ENCODE measurements at regions not wholly inside any gene's neighbourhood (a gene's known extent, or its start where the extent isn't known, plus 50 kb on each side); places are given as distances from the start of the nearest gene placed in this dataset.

GRCh38 chr17:74123350-74123749, 80.1 kb upstream of the RPL38 start:
- Histone ChIP-seq H3K36me3 (no peaks in the 10 kb centered on the region), H3K9me3 (peaks cover 0 to 6% (median 3%) of the 10 kb centered on the region in 3 donors), H3K4me1 (peaks cover 0 to 4% (median 0%) of the 10 kb centered on the region in 3 donors), H3K27ac (no peak overlapping the region), H3K27me3 (peaks cover 0 to 78% (median 0%) of the 10 kb centered on the region in 4 donors), H3K4me3 (no peak overlapping the region)
- DNase-seq = no peak
- intact Hi-C loops (cut with DNase I) = no loop called here
- TF ChIP-seq POLR2A (IDR thresholded peaks at IDR 0.05) (no peak), CTCF (IDR thresholded peaks at IDR 0.05) (no peak)

- Histone ChIP-seq H3K4me1 (peaks cover 0 to 4% (median 0%) of the 10 kb centered on the region in 3 donors), H3K9me3 (peaks cover 0 to 6% (median 3%) of the 10 kb centered on the region in 3 donors), H3K27me3 (peaks cover 0 to 78% (median 0%) of the 10 kb centered on the region in 4 donors), H3K27ac (no peak overlapping the region), H3K4me3 (no peak overlapping the region), H3K36me3 (no peaks in the 10 kb centered on the region)
- TF ChIP-seq POLR2A (IDR thresholded peaks at IDR 0.05) (no peak), CTCF (IDR thresholded peaks at IDR 0.05) (no peak)
- no peak for DNase-seq
- intact Hi-C loops (cut with DNase I) = no loop called here
- WGBS, 2 donors = 82 to 91% methylated on average over 9 of the region's 9 CpGs
Measured at GRCh38 chr17:74123866-74124444, 79.5 kb upstream of the RPL38 start.

- no peak for DNase-seq
- no peak for TF ChIP-seq CTCF (IDR thresholded peaks at IDR 0.05)
- TF ChIP-seq POLR2A (IDR thresholded peaks at IDR 0.05) = no peak
- Histone ChIP-seq H3K4me3 (no peak overlapping the region), H3K4me1 (peaks cover 0 to 4% (median 0%) of the 10 kb centered on the region in 3 donors), H3K9me3 (peaks cover 0 to 6% (median 3%) of the 10 kb centered on the region in 3 donors), H3K27me3 (peaks cover 0 to 79% (median 0%) of the 10 kb centered on the region in 4 donors), H3K36me3 (no peaks in the 10 kb centered on the region), H3K27ac (no peak overlapping the region)
- intact Hi-C loops (cut with DNase I) = no loop called here
- 24 to 26% methylated on average over 4 of the region's 4 CpGs for WGBS, 2 donors
Measured at GRCh38 chr17:74125156-74125555, 78.3 kb upstream of the RPL38 start.

DNA sequence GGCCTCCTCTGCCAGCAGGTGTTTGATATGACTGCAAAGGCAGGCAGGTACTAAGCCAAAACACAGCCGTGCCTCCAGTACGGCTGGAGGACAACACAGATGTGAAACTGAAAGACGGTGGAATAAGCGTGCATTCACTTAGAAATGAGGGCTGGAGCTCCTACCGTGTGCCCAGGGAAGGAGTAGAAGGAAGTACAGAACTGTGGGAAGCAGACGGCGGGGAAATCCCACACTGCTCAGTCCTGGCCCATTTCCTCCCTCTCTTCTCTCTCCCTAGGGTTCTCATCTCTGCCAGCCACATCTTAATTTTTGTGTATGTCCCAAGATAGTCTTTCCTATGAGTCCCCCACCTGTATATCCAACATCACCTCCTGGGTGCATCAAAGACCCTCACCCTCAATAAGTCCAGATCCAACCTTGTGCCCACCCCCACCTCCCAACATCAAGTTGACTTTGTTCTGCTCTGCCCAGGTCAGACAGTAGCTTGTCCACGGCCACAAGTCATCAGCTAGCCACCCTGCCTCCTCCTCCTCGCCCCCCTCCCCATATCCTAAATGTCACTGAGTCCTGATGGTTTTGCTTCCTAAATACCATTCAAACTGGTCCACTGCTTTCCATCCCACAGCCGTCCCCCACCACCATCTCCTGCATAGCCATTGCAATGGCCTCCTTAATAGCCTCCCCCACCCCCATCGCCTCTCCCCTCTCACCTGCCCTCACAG, 77.1 kb upstream of the RPL38 start:
- H3K27ac ChIP-seq = no peak overlapping the region
- peak overlapping the region in 1 of 4 donors; percentile 35 for H3K4me3 ChIP-seq
- intact Hi-C loops (cut with DNase I) = no loop called here
- WGBS, 2 donors = 47 to 51% methylated on average over 11 of the region's 11 CpGs
- H3K27me3 ChIP-seq = peaks cover 0 to 81% (median 0%) of the 10 kb centered on the region in 4 donors
- peaks cover 0 to 2% (median 2%) of the 10 kb centered on the region in 3 donors for H3K9me3 ChIP-seq
- no peaks in the 10 kb centered on the region for H3K36me3 ChIP-seq
- H3K4me1 ChIP-seq = peaks cover 0 to 4% (median 0%) of the 10 kb centered on the region in 3 donors
- DNase-seq = no peak
- TF ChIP-seq POLR2A (IDR thresholded peaks at IDR 0.05) = no peak
- TF ChIP-seq CTCF (IDR thresholded peaks at IDR 0.05) = no peak

- H3K36me3 ChIP-seq = no peaks in the 10 kb centered on the region
- H3K27me3 ChIP-seq = peaks cover 0 to 86% (median 0%) of the 10 kb centered on the region in 4 donors
- no peak overlapping the region for H3K27ac ChIP-seq
- WGBS, 2 donors = 94% methylated on average over 5 of the region's 5 CpGs
- DNase-seq = no peak
- peaks cover 0 to 4% (median 0%) of the 10 kb centered on the region in 3 donors for H3K4me1 ChIP-seq
- H3K4me3 ChIP-seq = no peak overlapping the region
- intact Hi-C loops (cut with DNase I) = no loop called here
- TF ChIP-seq CTCF (IDR thresholded peaks at IDR 0.05) = no peak
- TF ChIP-seq POLR2A (IDR thresholded peaks at IDR 0.05) = no peak
- no peaks in the 10 kb centered on the region for H3K9me3 ChIP-seq
Measured at GRCh38 chr17:74126959-74127358, 76.5 kb upstream of the RPL38 start.

All from esophagus squamous epithelium (tissue), 5 donors.